H1 (cell line): ENCODE measurements at regions not wholly inside any gene's neighbourhood (a gene's known extent, or its start where the extent isn't known, plus 50 kb on each side); places are given as distances from the start of the nearest gene placed in this dataset.

ENCODE experiments used
- CTCF ChIA-PET: fragments of 300-600 bp; sonication (Branson Sonifier 250); formaldehyde crosslinking; loops from one replicate; lab custom pipeline; 2021; ENCODE audit not compliant: partially characterized antibody; lab: Charles Lee
- POLR2A ChIA-PET: fragments of 300-600 bp; sonication (Branson Sonifier 250); formaldehyde crosslinking; loops from one replicate; lab custom pipeline; 2021; ENCODE audit warnings: inconsistent platforms; ENCODE audit not compliant: partially characterized antibody; lab: Charles Lee
- DNase-seq, 2 experiments: peaks; one replicate each; pipeline versions ENCODE4 v3.0.0 to v3.0.0-alpha.2; 2010 to 2022; ENCODE audit warnings: low spot score in 2 of 2, low read depth in 1 of 2, mixed read lengths in 1 of 2
- FAIRE-seq: peaks from 2 replicates; lab custom pipeline; 2011; peaks lifted over from hg19 to GRCh38; lab: Jason Lieb, UNC
- H2AFZ ChIP-seq: 2 replicates; pipeline ENCODE4 v1.8.1; 2012; ENCODE audit warnings: low read length, inconsistent platforms
- H2AK5ac ChIP-seq: 2 replicates; pipeline ENCODE4 v1.6.1; 2013; ENCODE audit warnings: low read depth, low read length
- H2BK120ac ChIP-seq: replicated peaks from 2 replicates; pipeline ENCODE3; 2013; ENCODE audit warnings: low read depth, low read length, inconsistent platforms
- H2BK12ac ChIP-seq: 2 replicates; pipeline ENCODE4 v1.6.1; 2013; ENCODE audit warnings: low read depth, low read length
- H2BK15ac ChIP-seq: 2 replicates; pipeline ENCODE4 v1.6.1; 2013; ENCODE audit warnings: low read length
- H2BK20ac ChIP-seq: 2 replicates; pipeline ENCODE4 v1.6.1; 2013; ENCODE audit warnings: low read length
- H2BK5ac ChIP-seq: 2 replicates; pipeline ENCODE4 v1.6.1; 2013; ENCODE audit warnings: low read depth, low read length
- H3K14ac ChIP-seq: 2 replicates; pipeline ENCODE4 v1.6.1; 2013; ENCODE audit warnings: inconsistent platforms; ENCODE audit not compliant: insufficient read length
- H3K18ac ChIP-seq: 2 replicates; pipeline ENCODE4 v1.6.1; 2013; ENCODE audit warnings: low read length; ENCODE audit errors: extremely low read depth
- H3K23ac ChIP-seq: 2 replicates; pipeline ENCODE4 v1.6.1; 2013; ENCODE audit warnings: inconsistent platforms; ENCODE audit not compliant: insufficient read length
- H3K23me2 ChIP-seq: 2 replicates; pipeline ENCODE4 v1.6.1; 2013; ENCODE audit warnings: low read depth, low read length
- H3K27ac ChIP-seq: 2 replicates; pipeline ENCODE4 v1.6.1; 2011; ENCODE audit warnings: low read depth, low read length, inconsistent platforms
- H3K27me3 ChIP-seq, 4 experiments: replicated peaks in 1 of 4; 1 replicate in 1 of 4; 2 replicates in 3 of 4; pipeline versions ENCODE4 v1.6.1 to v1.8.1; 2011 to 2013; ENCODE audit warnings: low read length in 3 of 4, mild to moderate bottlenecking in 3 of 4, inconsistent platforms in 2 of 4, mixed read lengths in 2 of 4, moderate library complexity in 1 of 4; ENCODE audit not compliant: control insufficient read depth in 3 of 4, insufficient read depth in 3 of 4; ENCODE audit errors: extremely low read depth in 1 of 4
- H3K36me3 ChIP-seq, 4 experiments: 2 replicates each; pipeline versions ENCODE4 v1.6.1 to v1.8.1; 2011 to 2013; ENCODE audit warnings: mild to moderate bottlenecking in 4 of 4, low read length in 3 of 4, moderate library complexity in 2 of 4, control low read depth in 1 of 4, inconsistent platforms in 1 of 4; ENCODE audit not compliant: insufficient read depth in 4 of 4, control insufficient read depth in 2 of 4
- H3K4ac ChIP-seq: replicated peaks from 2 replicates; pipeline ENCODE3; 2013; ENCODE audit warnings: low read length, low read depth, mixed read lengths, inconsistent platforms; ENCODE audit not compliant: insufficient read length
- H3K4me1 ChIP-seq, 4 experiments: replicated peaks in 1 of 4; 1 replicate in 1 of 4; 2 replicates in 3 of 4; pipeline versions ENCODE4 v1.6.1 to v1.8.1; 2011 to 2013; ENCODE audit warnings: low read length in 3 of 4, inconsistent platforms in 2 of 4, mixed read lengths in 1 of 4; ENCODE audit not compliant: insufficient read depth in 4 of 4, control insufficient read depth in 3 of 4
- H3K4me2 ChIP-seq, 2 experiments: 2 replicates each; pipeline versions ENCODE4 v1.6.1 to v1.8.1; 2011 to 2013; ENCODE audit warnings: low read depth in 2 of 2, low read length in 2 of 2, control low read depth in 1 of 2, inconsistent platforms in 1 of 2, mild to moderate bottlenecking in 1 of 2; ENCODE audit not compliant: insufficient read depth in 1 of 2
- H3K4me3 ChIP-seq, 4 experiments: fragments of 200-600, 300-600 bp in 1 of 4; sonication (generic), shearing (Covaris generic), sonication (Bioruptor Twin) in 1 of 4; 2 replicates each; pipeline versions ENCODE4 v1.5.1 to v1.8.1; 2011 to 2016; ENCODE audit warnings: low read length in 4 of 4, low read depth in 3 of 4, control low read depth in 2 of 4, inconsistent platforms in 2 of 4, mild to moderate bottlenecking in 2 of 4, mixed read lengths in 1 of 4, moderate library complexity in 1 of 4; ENCODE audit not compliant: insufficient read depth in 2 of 4; ENCODE audit errors: extremely low read depth in 1 of 4
- H3K56ac ChIP-seq: replicated peaks from 2 replicates; pipeline ENCODE3; 2013; ENCODE audit warnings: low read depth, mild to moderate bottlenecking, mixed read lengths, low read length, inconsistent platforms; ENCODE audit not compliant: insufficient read length
- H3K79me1 ChIP-seq: 2 replicates; pipeline ENCODE4 v1.6.1; 2013; ENCODE audit warnings: low read depth, low read length, control low read depth
- H3K79me2 ChIP-seq, 2 experiments: 2 replicates each; pipeline versions ENCODE4 v1.6.1 to v1.8.1; 2012 to 2013; ENCODE audit warnings: low read length in 2 of 2, mild to moderate bottlenecking in 2 of 2, inconsistent platforms in 1 of 2; ENCODE audit not compliant: insufficient read depth in 2 of 2, control insufficient read depth in 1 of 2
- H3K9ac ChIP-seq, 4 experiments: replicated peaks in 1 of 4; 1 replicate in 1 of 4; 2 replicates in 3 of 4; pipeline versions ENCODE4 v1.6.1 to v1.8.1; 2011 to 2013; ENCODE audit warnings: low read depth in 3 of 4, low read length in 3 of 4, control low read depth in 2 of 4, mild to moderate bottlenecking in 2 of 4, moderate library complexity in 2 of 4, inconsistent platforms in 1 of 4; ENCODE audit errors: extremely low read depth in 1 of 4
- H3K9me3 ChIP-seq, 2 experiments: 2 replicates each; pipeline versions ENCODE4 v1.6.1 to v1.8.1; 2012 to 2013; ENCODE audit warnings: mild to moderate bottlenecking in 2 of 2, moderate library complexity in 2 of 2, control low read depth in 1 of 2, inconsistent platforms in 1 of 2, low read depth in 1 of 2, low read length in 1 of 2, mixed read lengths in 1 of 2; ENCODE audit not compliant: insufficient read depth in 2 of 2
- H4K20me1 ChIP-seq, 2 experiments: replicated peaks in 1 of 2; 2 replicates each; pipeline versions ENCODE3 to v1.8.1; 2011 to 2013; ENCODE audit warnings: inconsistent platforms in 2 of 2, low read length in 2 of 2, mild to moderate bottlenecking in 1 of 2; ENCODE audit not compliant: insufficient read depth in 2 of 2, control insufficient read depth in 1 of 2
- H4K5ac ChIP-seq: 2 replicates; pipeline ENCODE4 v1.6.1; 2013; ENCODE audit warnings: low read length, low read depth, mixed read lengths, inconsistent platforms; ENCODE audit not compliant: insufficient read length
- H4K8ac ChIP-seq: 2 replicates; pipeline ENCODE4 v1.8.0; 2013; ENCODE audit warnings: mild to moderate bottlenecking, moderate library complexity, low read length, inconsistent platforms; ENCODE audit not compliant: insufficient read depth; ENCODE audit errors: extremely low read depth
- H4K91ac ChIP-seq: replicated peaks from 2 replicates; pipeline ENCODE3; 2013; ENCODE audit warnings: low read length, mixed read lengths, inconsistent platforms; ENCODE audit not compliant: insufficient read length
- BCL11A ChIP-seq, 2 experiments: IDR thresholded peaks; one replicate each; pipeline ENCODE4 v1.6.1; 2011; ENCODE audit warnings: low read depth in 2 of 2, low read length in 2 of 2, mild to moderate bottlenecking in 2 of 2
- CTBP2 ChIP-seq: IDR thresholded peaks from 2 replicates; pipeline ENCODE4 v1.7.0; 2011; ENCODE audit warnings: borderline replicate concordance, mild to moderate bottlenecking, moderate library complexity, mixed read lengths, low read length; ENCODE audit not compliant: insufficient read depth, insufficient read length
- FOSL1 ChIP-seq: IDR thresholded peaks from 2 replicates; pipeline ENCODE4 v1.6.1; 2011; ENCODE audit warnings: mild to moderate bottlenecking, low read depth, low read length, moderate library complexity; ENCODE audit not compliant: insufficient read depth
- HDAC2 ChIP-seq, 2 experiments: fragments of 300-600 bp in 1 of 2; sonication (generic) in 1 of 2; IDR thresholded peaks; 2 replicates each; pipeline ENCODE4 v1.6.1; 2011 to 2012; ENCODE audit warnings: low read depth in 2 of 2, low read length in 2 of 2, mild to moderate bottlenecking in 2 of 2, moderate library complexity in 2 of 2, borderline replicate concordance in 1 of 2, inconsistent platforms in 1 of 2
- JUN ChIP-seq: IDR thresholded peaks from 2 replicates; pipeline ENCODE4 v1.6.1; 2011; ENCODE audit warnings: low read depth, mild to moderate bottlenecking, improper control_type of control experiment, low read length
- NANOG ChIP-seq: IDR thresholded peaks from 2 replicates; pipeline ENCODE4 v1.6.1; 2011; ENCODE audit warnings: low read length, low read depth, mild to moderate bottlenecking, inconsistent platforms; ENCODE audit not compliant: insufficient read depth, poor library complexity, severe bottlenecking
- POU5F1 ChIP-seq: IDR thresholded peaks from 2 replicates; pipeline ENCODE4 v1.6.1; 2011; ENCODE audit warnings: low read depth, mild to moderate bottlenecking, low read length, moderate library complexity
- RAD21 ChIP-seq, 2 experiments: IDR thresholded peaks in 1 of 2; conservative IDR thresholded peaks in 1 of 2; 2 replicates each; pipeline ENCODE4 v1.6.1; 2011; ENCODE audit warnings: low read depth in 2 of 2, low read length in 2 of 2, improper control_type of control experiment in 1 of 2, inconsistent platforms in 1 of 2, mild to moderate bottlenecking in 1 of 2, moderate library complexity in 1 of 2
- SP2 ChIP-seq: IDR thresholded peaks from 2 replicates; pipeline ENCODE4 v1.6.1; 2012; ENCODE audit warnings: mild to moderate bottlenecking, low read length, inconsistent platforms
- TAF7 ChIP-seq: optimal IDR thresholded peaks from 2 replicates; pipeline ENCODE3; 2011; ENCODE audit warnings: low read depth, mild to moderate bottlenecking, inconsistent platforms, low read length, moderate library complexity, borderline replicate concordance
- WGBS, 2 experiments: shearing (Covaris generic) in 1 of 2; methylation state at CpG; one replicate each; pipeline versions ENCODE4 v1.1.6 to v1.1.7; 2013 to 2015; ENCODE audit warnings: low lambda C conversion rate in 2 of 2, mixed read lengths in 2 of 2, inconsistent platforms in 1 of 2, low coverage in 1 of 2, missing lambda C conversion rate in 1 of 2; ENCODE audit not compliant: insufficient replicate concordance in 2 of 2, insufficient coverage in 1 of 2, insufficient read length in 1 of 2; ENCODE audit errors: extremely low coverage in 1 of 2, missing lambda C conversion rate in 1 of 2; 5-methylcytosine and 5-hydroxymethylcytosine counted together
- TF ChIP-seq, protein P1 (sequence below): IDR thresholded peaks from 2 replicates; pipeline ENCODE4 v1.6.1; 2011; ENCODE audit warnings: low read length, improper control_type of control experiment

DNA sequence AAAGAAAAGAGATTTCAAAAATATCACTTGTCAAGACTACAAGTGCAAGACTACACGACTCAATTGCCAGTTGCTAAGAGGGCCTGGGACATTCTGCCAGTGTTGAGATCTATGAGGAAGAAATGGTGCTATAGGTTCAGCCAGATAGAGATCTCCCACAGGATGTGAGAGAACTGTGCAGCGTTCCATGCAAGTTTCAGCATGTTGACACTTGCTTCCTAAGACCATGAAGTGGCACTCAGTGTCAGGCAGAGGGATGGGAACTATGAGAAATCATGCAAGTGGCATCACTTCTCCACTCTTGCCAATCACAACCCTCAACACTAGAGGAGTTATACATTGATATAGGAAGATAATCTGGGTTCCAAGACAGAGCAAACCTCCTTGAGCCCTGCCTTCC lies 210.3 kb downstream of the CHRM2 start:
- Histone ChIP-seq H3K4me3 (no peak overlapping the region), H2BK120ac (no peak overlapping the region), H2BK20ac (no peak overlapping the region), H2BK5ac (no peak overlapping the region), H3K23ac (no peak overlapping the region), H3K4ac (no peak overlapping the region), H3K18ac (no peak overlapping the region), H3K4me2 (no peak overlapping the region), H3K4me1 (no peaks in the 10 kb centered on the region), H3K23me2 (no peaks in the 10 kb centered on the region), H3K27me3 (no peaks in the 10 kb centered on the region), H3K79me2 (no peaks in the 10 kb centered on the region), H4K8ac (no peak overlapping the region), H3K79me1 (no peaks in the 10 kb centered on the region), H2AK5ac (no peak overlapping the region), H2BK15ac (no peak overlapping the region), H2AFZ (no peak overlapping the region), H3K36me3 (no peaks in the 10 kb centered on the region), H4K20me1 (no peaks in the 10 kb centered on the region), H3K56ac (no peak overlapping the region), H4K5ac (no peak overlapping the region), H3K27ac (no peak overlapping the region), H3K9ac (no peak overlapping the region), H4K91ac (no peak overlapping the region), H3K9me3 (no peaks in the 10 kb centered on the region), H3K14ac (no peak overlapping the region), H2BK12ac (no peak overlapping the region)
- 96% methylated on average over 2 of the region's 2 CpGs; no CpG with 5 or more reads in 1 of the 2 experiments for WGBS, 2 experiments
- ChIA-PET CTCF (no interaction called here), POLR2A (no interaction called here)
- DNase-seq: no peak
- FAIRE-seq: no peak
- TF ChIP-seq TAF7 (no peak), SP2 (no peak), CTBP2 (no peak), HDAC2 (IDR thresholded peaks at IDR 0.05; ENCODE audit: borderline replicate concordance in 1 of 2, low read depth in 2 of 2, low read length in 2 of 2) (no peak), JUN (no peak), FOSL1 (no peak), RAD21 (IDR thresholded peaks at IDR 0.05 in 1 of 2, conservative IDR thresholded peaks at IDR 0.05 in 1 of 2; ENCODE audit: low read depth in 2 of 2, low read length in 2 of 2) (no peak), BCL11A (IDR thresholded peaks at IDR 0.05; ENCODE audit: low read depth in 2 of 2, low read length in 2 of 2) (no peak), POU5F1 (no peak), NANOG (no peak)
- TF ChIP-seq, protein P1, sequence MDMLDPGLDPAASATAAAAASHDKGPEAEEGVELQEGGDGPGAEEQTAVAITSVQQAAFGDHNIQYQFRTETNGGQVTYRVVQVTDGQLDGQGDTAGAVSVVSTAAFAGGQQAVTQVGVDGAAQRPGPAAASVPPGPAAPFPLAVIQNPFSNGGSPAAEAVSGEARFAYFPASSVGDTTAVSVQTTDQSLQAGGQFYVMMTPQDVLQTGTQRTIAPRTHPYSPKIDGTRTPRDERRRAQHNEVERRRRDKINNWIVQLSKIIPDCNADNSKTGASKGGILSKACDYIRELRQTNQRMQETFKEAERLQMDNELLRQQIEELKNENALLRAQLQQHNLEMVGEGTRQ: no peak
